ENCODE measurements at regions not wholly inside any gene's neighbourhood (a gene's known extent, or its start where the extent isn't known, plus 50 kb on each side); places are given as distances from the start of the nearest gene placed in this dataset.
"Not testable (repeated sequence)": the region's sequence is repeated elsewhere in the genome, so short reads cannot be mapped to it uniquely, and the experiment has no call there.

DNA sequence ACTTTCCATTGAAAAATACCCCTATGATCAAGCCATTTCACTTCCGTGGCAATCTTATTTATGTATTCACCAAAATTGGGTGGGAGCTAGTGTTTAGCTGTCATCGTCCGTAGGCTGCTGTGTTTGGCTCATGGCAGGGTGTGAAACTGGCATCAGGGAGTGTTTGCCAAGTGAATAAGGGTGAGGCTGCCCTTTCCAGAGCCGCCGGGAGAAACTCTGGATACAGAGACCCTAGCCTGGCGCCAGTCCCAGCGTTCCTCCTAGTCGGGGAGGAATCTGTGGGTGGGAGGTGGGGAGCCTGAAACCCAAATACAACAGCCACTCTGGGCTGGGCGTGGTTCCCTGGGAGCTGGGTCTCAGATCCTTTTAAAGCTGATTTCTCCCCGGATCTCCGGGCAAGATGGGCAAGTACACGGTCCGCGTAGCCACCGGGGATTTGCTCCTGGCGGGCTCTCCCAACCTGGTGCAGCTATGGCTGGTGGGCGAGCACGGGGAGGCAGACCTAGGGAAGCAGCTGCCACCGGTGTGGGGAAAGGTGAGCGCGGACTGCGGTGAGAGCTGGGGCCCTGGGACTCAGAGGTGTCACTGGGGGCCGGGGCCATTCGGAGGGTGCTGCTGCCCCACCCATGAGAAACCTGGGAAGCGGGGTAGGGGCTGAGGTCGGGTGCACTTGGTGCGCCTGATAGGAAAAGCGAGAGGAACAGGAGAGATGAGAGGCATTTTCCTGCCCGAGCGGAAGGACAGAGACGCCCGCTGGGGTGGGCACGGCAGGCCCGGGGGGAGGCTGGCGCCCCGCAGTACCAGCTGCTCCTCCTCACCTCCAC, 62.1 kb upstream of the TEKT1 start:
- DNase-seq = no peak

DNA sequence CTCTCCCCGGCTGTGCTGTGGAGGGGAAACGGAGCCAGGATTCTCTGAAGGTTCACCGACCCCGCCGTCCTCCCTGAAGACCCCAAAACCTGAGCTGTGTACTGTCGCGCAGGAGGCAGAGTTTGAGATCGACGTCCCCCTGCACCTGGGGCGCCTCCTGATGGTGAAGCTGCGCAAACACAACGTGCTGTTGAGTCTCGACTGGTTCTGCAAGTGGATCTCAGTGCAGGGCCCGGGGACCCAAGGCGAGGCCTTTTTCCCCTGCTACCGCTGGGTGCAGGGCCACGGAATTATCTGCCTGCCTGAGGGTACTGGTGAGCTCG, 62.6 kb upstream of the TEKT1 start:
- DNase-seq = no peak

- DNase-seq = no peak
Observed at GRCh38 chr17:6901086-6901485, 69.6 kb upstream of the TEKT1 start.

- no peak for DNase-seq
Observed at GRCh38 chr17:6903326-6903900, 71.9 kb upstream of the TEKT1 start.

DNA sequence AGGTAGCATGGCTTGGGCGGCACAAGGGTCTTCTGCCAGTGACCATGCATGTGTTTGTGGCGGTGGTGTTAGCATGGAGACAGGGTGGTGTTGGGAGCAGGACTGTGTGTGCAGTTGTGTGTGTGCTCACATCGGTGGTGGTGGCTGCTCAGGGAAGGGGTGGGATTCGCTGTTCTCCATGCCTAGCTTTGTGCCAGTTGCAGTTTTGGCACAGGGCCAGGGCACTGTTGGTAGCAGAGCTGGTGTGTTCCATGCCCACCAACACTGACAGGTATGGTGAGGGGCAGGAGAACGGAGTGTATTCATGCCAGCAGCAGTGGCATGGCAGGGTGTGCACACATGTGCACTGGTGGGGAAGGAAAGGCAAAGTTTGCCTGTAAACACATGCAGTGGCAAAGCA, 77.3 kb upstream of the TEKT1 start:
- no peak for DNase-seq

GRCh38 chr17:6910987-6911603, 79.6 kb upstream of the TEKT1 start:
- DNase-seq = no peak

DNA sequence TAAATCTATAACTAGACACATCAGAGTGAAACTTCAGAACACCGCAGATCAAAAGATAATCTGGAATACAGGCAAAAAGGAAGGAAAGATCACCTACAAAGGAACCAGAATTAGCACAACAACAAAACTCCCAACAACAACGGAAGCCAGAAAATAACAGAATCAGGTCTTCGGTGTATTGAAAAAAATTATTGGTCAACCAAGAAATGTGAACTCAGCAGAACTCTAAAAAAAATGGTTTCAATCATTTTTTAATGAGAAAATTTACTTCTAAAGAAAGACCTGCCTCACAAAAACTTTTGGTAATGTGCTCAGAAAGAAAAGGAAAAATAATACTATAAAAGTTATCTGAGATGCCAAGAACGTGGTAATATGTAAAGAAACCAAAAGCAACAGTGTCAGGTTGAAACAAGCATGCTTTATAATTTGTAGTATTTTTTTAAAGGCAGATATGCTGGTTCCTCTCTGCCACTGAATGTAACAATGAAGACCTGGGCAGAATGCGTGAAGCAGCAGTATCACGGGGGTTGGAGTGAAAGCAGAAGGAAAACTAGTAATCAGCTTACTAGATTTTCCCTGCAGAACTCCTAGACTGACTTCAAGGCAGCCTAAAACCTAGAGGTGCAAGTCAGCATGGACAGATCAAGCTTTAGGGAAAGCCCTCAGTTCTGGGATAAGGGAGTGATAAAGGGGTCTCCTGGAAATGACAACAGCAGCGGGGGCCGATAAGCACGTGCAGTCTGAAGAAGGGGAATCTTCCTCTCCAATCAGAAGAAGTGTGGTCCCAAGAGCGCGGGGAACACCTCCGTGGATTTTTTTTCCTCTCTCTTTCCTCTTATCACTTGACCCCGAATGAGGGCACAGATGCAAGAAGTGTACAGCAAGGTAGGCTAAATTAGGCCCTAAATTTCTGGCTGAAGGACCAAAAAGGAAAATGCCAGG, 80.9 kb upstream of the TEKT1 start:
- no peak for DNase-seq

DNA sequence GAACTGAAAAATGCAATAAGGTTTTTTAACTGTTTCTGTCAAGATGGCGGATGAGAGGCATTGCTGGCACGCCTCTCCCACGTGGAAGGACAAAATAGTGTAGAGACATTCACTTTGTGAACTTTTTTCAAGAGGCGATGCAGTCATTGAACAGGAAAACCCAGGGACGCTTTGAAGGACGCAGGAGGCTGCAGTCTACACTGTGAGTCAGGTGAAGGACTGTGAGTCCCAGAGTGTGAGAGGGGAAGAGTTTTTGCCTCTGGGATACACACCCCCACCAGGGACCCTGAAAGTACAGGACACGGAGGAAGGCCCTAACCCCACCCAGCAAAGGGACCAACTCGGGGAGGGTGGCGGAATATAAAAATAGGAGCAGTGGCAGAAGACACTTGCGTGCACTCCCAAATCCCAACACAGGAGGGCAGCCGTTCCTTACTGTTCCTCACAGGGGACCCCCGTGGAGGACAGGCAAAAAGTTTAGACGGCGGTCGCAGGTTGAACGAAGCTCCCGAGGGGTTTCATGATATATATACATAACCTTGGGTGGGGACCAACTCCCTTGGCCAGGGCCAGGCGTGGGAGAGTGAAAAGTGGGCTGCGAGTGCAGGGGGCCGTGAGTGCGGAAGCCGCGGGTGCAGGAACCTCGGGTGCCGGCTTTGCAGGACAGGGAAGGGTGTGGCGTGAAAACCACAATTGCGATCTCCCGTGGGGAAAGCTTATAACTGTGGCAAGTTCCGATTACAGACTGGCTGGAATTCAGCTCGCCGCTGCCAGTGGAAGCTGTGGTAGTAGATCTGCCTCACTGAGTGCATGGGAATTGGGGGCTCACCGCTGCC, 82.0 kb upstream of the ALOX12 start:
- DNase-seq = peak; percentile 65

GRCh38 chr17:6914711-6915110, 81.1 kb upstream of the ALOX12 start:
- DNase-seq = no peak

GRCh38 chr17:6915620-6916019, 80.2 kb upstream of the ALOX12 start:
- DNase-seq = no peak

GRCh38 chr17:6919158-6919557, 76.7 kb upstream of the ALOX12 start:
- no peak for DNase-seq

DNA sequence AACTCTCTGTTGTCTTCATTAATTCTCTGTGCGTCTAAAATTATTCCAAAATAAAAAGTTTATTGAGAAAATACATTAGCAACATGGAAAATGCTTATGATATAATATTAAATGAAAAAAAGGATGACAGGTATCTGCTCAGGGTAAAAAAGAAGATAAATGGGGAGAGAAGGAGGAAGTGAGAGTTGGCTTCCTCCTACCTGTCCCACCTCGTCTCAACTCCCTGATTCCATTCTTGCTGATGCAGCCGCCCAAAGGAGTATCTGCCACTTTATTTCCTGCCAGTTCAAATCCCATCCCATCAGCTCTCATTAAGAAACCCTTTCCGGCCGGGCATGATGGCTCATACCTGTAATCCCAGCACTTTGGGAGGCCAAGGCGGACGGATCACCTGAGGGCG, 72.5 kb upstream of the ALOX12 start:
- no peak for DNase-seq

- no peak for DNase-seq
Observed at GRCh38 chr17:6924208-6924607, 71.6 kb upstream of the ALOX12 start.

DNA sequence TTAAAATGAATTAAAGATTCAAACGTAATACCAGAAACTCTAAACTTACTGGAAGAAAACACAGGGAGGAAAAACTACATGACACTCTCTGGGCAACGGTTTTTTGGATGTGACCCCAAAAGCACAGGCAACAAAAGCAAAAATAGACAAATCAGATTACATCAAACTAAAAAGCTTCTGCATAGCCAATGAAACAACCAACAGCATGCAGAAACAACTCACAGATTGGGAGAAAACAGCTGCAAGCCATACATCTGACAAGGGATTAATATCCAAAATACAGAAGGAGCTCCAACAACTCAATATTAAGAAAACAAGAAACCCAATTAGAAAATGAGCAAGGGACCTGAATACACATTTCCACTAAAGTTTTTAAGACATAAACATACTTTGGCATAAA, 69.2 kb upstream of the ALOX12 start:
- DNase-seq = no peak

DNA sequence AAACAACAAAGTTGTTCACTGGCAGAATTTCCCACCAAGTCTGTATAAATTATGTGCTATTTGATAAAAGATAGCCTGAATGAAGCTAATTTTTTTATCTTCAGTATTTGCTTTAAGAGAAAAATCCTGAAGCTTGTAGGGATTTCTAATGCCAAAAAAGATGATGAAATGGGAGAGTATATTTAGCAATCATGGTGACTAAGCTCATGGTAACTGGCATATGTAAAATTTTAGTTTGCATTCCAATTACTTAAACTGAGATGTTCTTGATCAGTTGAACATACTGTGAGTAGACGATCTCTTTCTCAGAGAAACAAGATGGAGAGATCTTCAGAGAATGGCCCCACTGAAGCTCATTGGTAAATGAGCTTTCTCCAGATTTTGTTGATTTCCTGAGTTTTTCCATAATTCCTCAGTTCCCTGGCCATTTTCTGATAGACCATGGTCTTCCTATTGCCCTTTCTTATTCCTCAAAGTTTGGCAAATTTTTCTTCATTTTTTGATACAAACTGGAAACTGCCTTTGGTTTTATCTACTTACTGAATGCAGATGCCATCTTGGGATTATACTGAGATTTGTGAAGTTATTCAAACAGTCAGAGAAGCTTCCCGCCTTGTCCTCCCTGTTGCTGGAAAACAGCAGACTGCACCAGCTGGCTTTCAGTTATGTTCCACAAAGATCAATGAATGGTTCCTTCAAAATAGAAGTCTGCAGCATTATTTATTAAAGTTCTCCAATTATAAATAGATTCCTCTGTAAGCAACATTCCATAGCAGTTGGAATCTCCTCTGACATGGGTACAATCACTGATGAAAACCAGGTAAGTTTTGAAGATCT, 68.3 kb upstream of the ALOX12 start:
- DNase-seq = no peak

- no peak for DNase-seq
Observed at GRCh38 chr17:6928193-6928592, 67.7 kb upstream of the ALOX12 start.

- no peak for DNase-seq
Observed at GRCh38 chr17:6930749-6931148, 65.1 kb upstream of the ALOX12 start.

DNA sequence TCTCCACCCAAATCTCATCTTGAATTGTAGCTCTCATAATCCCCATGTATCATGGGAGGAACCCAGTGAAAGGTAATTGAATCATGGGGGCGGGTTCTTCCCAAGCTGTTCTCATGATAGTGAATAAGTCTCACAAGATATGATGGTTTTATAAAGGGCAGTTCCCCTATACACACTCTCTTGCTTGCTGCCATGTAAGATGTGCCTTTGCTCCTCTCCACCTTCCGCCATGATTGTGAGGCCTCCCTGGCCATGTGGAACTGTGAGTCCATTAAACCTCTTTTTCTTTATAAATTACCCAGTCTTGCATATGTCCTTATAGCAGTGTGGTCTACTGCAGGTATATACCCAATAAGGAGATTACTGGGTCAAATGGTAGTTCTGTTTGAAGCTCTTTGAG, 61.3 kb upstream of the ALOX12 start:
- not testable (repeated sequence) for DNase-seq

DNA sequence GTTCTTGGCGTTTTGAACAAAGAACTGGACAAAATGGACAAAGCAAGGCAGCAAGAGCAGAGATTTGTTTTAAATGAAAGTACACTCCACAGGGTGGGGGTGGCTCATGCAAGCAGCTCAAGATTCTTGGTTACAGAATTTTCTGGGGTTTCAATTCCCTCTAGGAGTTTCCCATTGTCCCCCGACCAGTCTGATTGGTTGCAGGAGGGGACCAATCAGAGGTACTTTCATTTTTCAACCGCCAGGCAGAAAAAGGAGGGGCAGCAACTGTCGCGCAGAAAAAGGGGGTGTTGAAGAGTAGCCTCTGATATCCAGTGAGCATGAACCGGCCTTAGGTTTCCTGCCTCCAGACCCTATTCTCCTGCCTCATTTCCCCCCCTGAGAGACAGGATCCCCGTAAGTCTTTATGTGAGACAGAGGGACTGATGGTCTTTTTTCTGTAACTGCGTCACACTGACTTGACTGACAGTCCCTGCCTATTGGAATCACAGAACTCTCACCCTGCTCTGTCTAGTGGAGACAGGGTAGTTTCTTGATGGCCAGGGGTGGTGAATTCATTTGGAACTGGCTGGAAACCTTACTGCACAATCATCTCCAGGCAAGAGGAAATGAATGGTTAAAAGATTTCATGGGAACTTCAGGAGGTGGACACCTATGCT, 59.4 kb upstream of the ALOX12 start:
- DNase-seq = no peak

- DNase-seq = no peak
Observed at GRCh38 chr17:6938637-6939036, 57.2 kb upstream of the ALOX12 start.

DNA sequence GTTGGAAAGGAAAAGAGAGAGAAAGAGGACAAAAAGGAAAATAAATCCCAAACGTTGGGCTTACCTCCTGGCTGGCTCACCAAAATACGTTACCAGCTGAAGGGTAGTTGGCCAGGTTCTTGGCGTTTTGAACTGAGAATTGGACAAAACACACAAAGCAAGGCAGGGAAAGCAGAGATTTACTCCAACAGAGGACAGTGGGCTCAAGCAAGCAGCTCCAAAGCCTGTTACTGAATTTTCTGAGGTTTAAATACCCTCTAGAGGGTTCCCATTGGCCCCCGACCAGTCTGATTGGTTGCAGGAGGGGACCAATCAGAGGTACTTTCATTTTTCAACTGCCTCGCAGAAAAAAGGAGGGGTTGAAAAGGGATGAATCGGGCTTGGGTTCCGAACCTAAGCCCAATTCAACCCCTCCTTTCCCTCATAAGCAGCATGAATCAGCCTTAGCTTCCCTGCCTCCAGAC, 55.6 kb upstream of the ALOX12 start:
- no peak for DNase-seq
